HEK293T (cell line): ENCODE measurements at regions not wholly inside any gene's neighbourhood (a gene's known extent, or its start where the extent isn't known, plus 50 kb on each side); places are given as distances from the start of the nearest gene placed in this dataset.
"Not testable (repeated sequence)": the region's sequence is repeated elsewhere in the genome, so short reads cannot be mapped to it uniquely, and the experiment has no call there.

ENCODE experiments used
- CTCF ChIA-PET: fragments of 350-600 bp; formaldehyde crosslinking; extraction: SDS; loops from one replicate; lab custom pipeline; 2021; ENCODE audit warnings: antibody characterized with exemption, inconsistent platforms; lab: Yijun Ruan, JAX
- POLR2A ChIA-PET: fragments of 350-600 bp; formaldehyde crosslinking; extraction: SDS; loops from one replicate; lab custom pipeline; 2020; ENCODE audit warnings: antibody characterized with exemption, inconsistent platforms; lab: Yijun Ruan, JAX
- DNase-seq: peaks from one replicate; pipeline ENCODE4 v3.0.0; 2012; ENCODE audit warnings: mixed read lengths; ENCODE audit errors: extremely low spot score
- ARNT ChIP-seq: fragments of 450-650 bp; IDR thresholded peaks from 2 replicates; pipeline ENCODE4 v1.6.1; 2017; ENCODE audit warnings: mild to moderate bottlenecking
- BHLHE40 ChIP-seq: fragments of 450-650 bp; IDR thresholded peaks from 2 replicates; pipeline ENCODE4 v1.6.1; 2016; ENCODE audit warnings: mild to moderate bottlenecking, moderate library complexity, borderline replicate concordance
- CTBP1 ChIP-seq: fragments of 450-650 bp; IDR thresholded peaks from 2 replicates; pipeline ENCODE4 v1.6.1; 2016; ENCODE audit warnings: borderline replicate concordance
- ELF4 ChIP-seq: fragments of 450-650 bp; IDR thresholded peaks from 2 replicates; pipeline ENCODE4 v1.6.1; 2017; ENCODE audit warnings: antibody characterized with exemption
- FOXA1 ChIP-seq: fragments of 450-650 bp; IDR thresholded peaks from 2 replicates; pipeline ENCODE4 v1.6.1; 2016; ENCODE audit warnings: mild to moderate bottlenecking
- FOXK2 ChIP-seq: fragments of 450-650 bp; IDR thresholded peaks from 2 replicates; pipeline ENCODE4 v1.6.1; 2016; ENCODE audit warnings: mild to moderate bottlenecking
- FOXM1 ChIP-seq: fragments of 450-650 bp; IDR thresholded peaks from 2 replicates; pipeline ENCODE4 v1.6.1; 2017; ENCODE audit warnings: mild to moderate bottlenecking, borderline replicate concordance
- HDGF ChIP-seq: fragments of 450-650 bp; IDR thresholded peaks from 2 replicates; pipeline ENCODE4 v1.6.1; 2017; ENCODE audit warnings: antibody characterized with exemption, borderline replicate concordance
- L3MBTL2 ChIP-seq: fragments of 450-650 bp; conservative IDR thresholded peaks from 2 replicates; pipeline ENCODE4 v1.6.1; 2016; ENCODE audit warnings: mild to moderate bottlenecking
- LEF1 ChIP-seq: fragments of 450-650 bp; IDR thresholded peaks from 2 replicates; pipeline ENCODE4 v1.6.1; 2017; ENCODE audit warnings: mild to moderate bottlenecking, borderline replicate concordance
- NFRKB ChIP-seq: fragments of 450-650 bp; IDR thresholded peaks from 2 replicates; pipeline ENCODE4 v1.6.1; 2016; ENCODE audit warnings: mild to moderate bottlenecking, moderate library complexity
- SP1 ChIP-seq: fragments of 450-650 bp; IDR thresholded peaks from 2 replicates; pipeline ENCODE4 v1.6.1; 2017
- SUZ12 ChIP-seq: fragments of 450-650 bp; IDR thresholded peaks from 2 replicates; pipeline ENCODE4 v1.6.1; 2016; ENCODE audit warnings: mild to moderate bottlenecking
- TARDBP ChIP-seq: fragments of 450-650 bp; IDR thresholded peaks from 2 replicates; pipeline ENCODE4 v1.6.1; 2016
- ZNF384 ChIP-seq: fragments of 450-650 bp; IDR thresholded peaks from 2 replicates; pipeline ENCODE4 v1.6.1; 2016
- TF ChIP-seq, protein P1 (sequence below): fragments of 450-650 bp; IDR thresholded peaks from 2 replicates; pipeline ENCODE4 v1.6.1; 2016

DNA sequence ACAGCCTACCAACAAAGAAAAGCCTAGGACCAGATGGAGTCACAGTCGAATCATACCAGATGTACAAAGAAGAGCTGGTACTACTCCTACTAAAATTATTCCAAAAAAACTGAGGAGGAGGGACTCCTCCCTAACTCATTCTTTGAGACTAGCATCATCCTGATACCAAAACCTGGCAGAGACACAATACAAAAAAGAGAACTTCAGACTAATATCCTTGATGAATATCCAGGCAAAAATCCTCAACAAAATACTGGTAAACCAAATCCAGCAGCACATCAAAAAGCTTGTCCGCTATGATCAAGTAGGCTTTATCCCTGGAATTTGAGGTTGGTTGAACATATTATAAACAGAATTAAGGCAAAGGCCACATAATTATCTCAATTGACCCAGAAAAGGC lies 900.4 kb upstream of the ARRDC3 start:
- DNase-seq = no peak
- POLR2A ChIA-PET = no interaction called here
- TF ChIP-seq LEF1 (no peak), SP1 (no peak), ELF4 (no peak), CTBP1 (no peak), SUZ12 (no peak), TARDBP (no peak), FOXK2 (no peak), FOXM1 (no peak)
- CTCF ChIA-PET = no interaction called here

DNA sequence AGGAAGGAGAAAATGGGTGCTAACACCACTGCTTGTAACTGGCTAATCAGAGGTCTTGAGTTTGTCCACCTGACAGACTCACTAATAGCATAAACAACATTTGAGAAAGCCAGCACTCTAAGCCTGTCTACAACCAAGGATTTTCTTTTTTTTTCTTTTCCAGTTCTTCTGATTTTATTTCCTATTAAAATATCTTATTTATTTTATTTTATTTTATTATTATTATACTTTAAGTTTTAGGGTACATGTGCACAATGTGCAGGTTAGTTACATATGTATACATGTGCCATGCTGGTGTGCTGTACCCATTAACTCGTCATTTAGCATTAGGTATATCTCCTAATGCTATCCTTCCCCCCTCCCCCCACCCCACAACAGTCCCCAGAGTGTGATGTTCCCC lies 888.6 kb upstream of the ARRDC3 start:
- POLR2A ChIA-PET, DNase-seq: not testable (repeated sequence)
- CTCF ChIA-PET = interaction anchor here (0.8 kb wide), 1 partner anchor 765 kb away, joined by 3 read pairs; no protein-coding TSS in a partner anchor

DNA sequence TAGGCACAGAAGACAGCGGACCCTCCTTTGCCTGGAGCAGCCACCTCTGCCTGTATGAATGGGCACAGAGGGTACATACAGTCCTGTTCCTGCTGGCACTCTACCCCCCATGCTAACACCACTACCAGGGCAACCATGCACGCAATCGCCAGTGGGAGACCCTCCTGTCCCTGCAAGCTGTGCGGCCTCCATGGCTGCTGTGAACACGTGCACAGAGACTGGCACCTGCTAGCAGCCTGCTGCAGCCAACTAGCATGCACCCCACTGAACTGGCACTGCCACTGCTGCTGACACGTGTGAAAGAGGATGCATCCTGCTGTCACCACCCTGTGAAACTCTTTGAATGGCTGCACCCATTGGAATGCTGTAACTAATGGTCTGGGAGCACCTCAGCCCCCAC lies 885.2 kb upstream of the ARRDC3 start:
- TF ChIP-seq SUZ12 = no peak
- no peak for TF ChIP-seq LEF1
- TF ChIP-seq FOXK2 = no peak
- TF ChIP-seq ELF4 = no peak
- no peak for TF ChIP-seq TARDBP
- TF ChIP-seq, protein P1, sequence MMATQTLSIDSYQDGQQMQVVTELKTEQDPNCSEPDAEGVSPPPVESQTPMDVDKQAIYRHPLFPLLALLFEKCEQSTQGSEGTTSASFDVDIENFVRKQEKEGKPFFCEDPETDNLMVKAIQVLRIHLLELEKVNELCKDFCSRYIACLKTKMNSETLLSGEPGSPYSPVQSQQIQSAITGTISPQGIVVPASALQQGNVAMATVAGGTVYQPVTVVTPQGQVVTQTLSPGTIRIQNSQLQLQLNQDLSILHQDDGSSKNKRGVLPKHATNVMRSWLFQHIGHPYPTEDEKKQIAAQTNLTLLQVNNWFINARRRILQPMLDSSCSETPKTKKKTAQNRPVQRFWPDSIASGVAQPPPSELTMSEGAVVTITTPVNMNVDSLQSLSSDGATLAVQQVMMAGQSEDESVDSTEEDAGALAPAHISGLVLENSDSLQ = no peak
- no peak for TF ChIP-seq ZNF384
- TF ChIP-seq BHLHE40 = no peak
- TF ChIP-seq SP1 = no peak
- TF ChIP-seq FOXM1 = no peak
- no peak for TF ChIP-seq L3MBTL2
- no peak for TF ChIP-seq HDGF
- ChIA-PET CTCF (no interaction called here), POLR2A (no interaction called here)
- no peak for DNase-seq

DNA sequence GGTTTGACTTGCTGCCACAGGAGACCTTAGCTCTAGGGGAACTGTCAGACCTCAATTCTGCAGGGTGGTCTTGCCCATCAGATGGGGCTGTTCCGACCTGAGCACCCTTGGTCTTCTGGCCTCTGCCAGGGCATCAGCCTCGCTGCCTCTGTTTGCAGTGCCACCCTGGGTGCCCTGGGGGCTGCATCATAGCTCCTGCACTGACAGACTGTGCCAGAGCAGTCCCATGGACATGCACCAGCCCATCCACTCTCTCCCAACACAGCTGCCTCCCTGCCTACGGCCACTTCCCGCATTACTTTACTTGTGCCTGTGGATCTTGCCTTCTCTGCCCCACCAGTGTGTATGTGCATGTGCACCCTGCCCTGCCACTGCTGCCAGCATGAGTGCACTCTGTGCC lies 884.7 kb upstream of the ARRDC3 start:
- DNase-seq = no peak
- POLR2A ChIA-PET = no interaction called here
- CTCF ChIA-PET = no interaction called here
- TF ChIP-seq ELF4 (no peak), NFRKB (no peak), L3MBTL2 (no peak), BHLHE40 (no peak), FOXA1 (no peak), ARNT (no peak), SP1 (no peak), FOXK2 (no peak), HDGF (no peak), CTBP1 (no peak), SUZ12 (no peak), LEF1 (no peak), ZNF384 (no peak), FOXM1 (no peak), TARDBP (no peak)
- TF ChIP-seq, protein P1 = no peak

DNA sequence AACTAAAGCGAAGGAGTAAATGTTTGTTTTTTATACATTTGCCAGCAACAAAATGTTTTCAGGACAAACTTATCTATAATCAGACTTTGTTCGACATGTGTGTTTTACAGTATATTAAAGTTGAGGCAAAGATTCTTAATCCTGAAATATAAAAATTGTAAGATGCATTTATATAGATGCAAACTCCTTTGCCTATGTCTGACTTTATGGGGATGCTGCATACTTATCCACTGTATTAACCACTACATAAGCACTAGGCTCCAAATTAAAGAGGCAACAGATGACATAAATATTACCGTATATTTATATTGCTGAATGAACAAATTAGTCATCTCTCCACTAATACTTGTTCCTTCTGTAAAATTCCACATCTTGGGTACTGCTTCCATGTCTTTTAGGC lies 882.7 kb upstream of the ARRDC3 start:
- POLR2A ChIA-PET = no interaction called here
- no peak for DNase-seq
- TF ChIP-seq ARNT = no peak
- TF ChIP-seq NFRKB = no peak
- TF ChIP-seq, protein P1 = no peak
- TF ChIP-seq L3MBTL2 = no peak
- no peak for TF ChIP-seq LEF1
- TF ChIP-seq FOXM1 = no peak
- no peak for TF ChIP-seq SP1
- TF ChIP-seq TARDBP = no peak
- no peak for TF ChIP-seq SUZ12
- no peak for TF ChIP-seq FOXA1
- no peak for TF ChIP-seq CTBP1
- TF ChIP-seq FOXK2 = no peak
- no peak for TF ChIP-seq ZNF384
- no peak for TF ChIP-seq ELF4
- no peak for TF ChIP-seq HDGF
- no peak for TF ChIP-seq BHLHE40
- CTCF ChIA-PET = no interaction called here

DNA sequence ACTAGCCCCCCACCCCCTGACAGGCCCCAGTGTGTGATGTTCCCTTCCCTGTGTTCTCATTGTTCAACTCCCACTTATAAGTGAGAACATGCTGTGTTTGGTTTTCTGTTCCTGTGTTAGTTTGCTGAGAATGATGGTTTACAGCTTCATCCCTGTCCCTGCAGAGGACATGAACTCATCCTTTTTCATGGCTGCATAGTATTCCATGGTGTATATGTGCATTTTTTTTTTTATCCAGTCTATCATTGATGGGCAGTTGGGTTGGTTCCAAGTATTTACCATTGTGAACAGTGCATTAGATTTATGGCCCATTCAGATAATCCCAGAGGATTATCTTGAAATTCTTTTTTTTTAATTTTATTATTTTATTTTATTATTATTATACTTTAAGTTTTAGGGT lies 872.5 kb upstream of the ARRDC3 start:
- CTCF ChIA-PET, DNase-seq, POLR2A ChIA-PET: not testable (repeated sequence)

DNA sequence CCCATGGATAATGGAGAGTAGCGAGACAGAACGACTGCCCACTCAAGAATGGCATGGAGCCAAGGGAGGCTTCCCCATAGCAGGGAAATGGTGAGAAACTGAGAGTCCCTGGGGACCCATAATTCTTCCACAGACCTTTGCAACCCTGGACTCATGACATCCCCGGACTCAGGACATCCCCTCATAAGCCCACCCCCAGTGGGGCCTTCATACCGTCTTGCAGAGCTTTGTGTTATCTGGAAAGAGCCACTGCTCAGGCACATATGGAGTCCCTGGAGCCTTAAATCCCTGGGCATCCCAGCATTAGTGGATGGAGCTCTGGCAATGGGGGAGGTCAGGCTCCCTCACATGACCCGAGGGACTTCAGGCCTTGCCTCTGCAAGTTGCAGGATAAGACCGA lies 865.4 kb upstream of the ARRDC3 start:
- POLR2A ChIA-PET = no interaction called here
- DNase-seq = no peak
- CTCF ChIA-PET = no interaction called here
- TF ChIP-seq LEF1 (no peak), TARDBP (no peak), FOXK2 (no peak), NFRKB (no peak)
- TF ChIP-seq, protein P1 = no peak
